GM21360 (cell line): ENCODE measurements at regions not wholly inside any gene's neighbourhood (a gene's known extent, or its start where the extent isn't known, plus 50 kb on each side); places are given as distances from the start of the nearest gene placed in this dataset.

Source experiments
- ATAC-seq: cut with Tn5 transposase; IDR thresholded peaks from one replicate; pipeline ENCODE4 v1.9.1; 2021; ENCODE audit warnings: mild to moderate bottlenecking, moderate library complexity; ENCODE audit not compliant: unreplicated experiment

DNA sequence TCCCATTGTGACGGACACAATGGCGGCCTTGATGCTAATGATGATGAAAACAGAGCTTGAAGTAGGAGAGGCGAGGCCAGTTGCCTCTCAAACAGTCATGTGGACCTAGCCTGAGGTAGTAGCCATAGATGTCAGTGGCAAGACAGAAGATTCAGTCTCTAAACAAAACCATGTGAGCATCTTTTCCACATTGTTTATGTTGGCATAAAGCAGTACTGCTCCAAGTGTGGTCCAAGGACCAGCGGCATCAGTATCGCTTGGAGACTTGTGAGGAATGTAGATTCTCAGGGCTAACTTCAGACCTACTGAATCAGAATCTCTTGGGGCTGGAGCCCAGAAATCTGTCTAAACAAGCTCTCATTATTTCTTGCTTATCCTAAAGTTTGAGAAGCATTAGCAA, 312.8 kb upstream of the JAG1 start:
- ATAC-seq = no peak

DNA sequence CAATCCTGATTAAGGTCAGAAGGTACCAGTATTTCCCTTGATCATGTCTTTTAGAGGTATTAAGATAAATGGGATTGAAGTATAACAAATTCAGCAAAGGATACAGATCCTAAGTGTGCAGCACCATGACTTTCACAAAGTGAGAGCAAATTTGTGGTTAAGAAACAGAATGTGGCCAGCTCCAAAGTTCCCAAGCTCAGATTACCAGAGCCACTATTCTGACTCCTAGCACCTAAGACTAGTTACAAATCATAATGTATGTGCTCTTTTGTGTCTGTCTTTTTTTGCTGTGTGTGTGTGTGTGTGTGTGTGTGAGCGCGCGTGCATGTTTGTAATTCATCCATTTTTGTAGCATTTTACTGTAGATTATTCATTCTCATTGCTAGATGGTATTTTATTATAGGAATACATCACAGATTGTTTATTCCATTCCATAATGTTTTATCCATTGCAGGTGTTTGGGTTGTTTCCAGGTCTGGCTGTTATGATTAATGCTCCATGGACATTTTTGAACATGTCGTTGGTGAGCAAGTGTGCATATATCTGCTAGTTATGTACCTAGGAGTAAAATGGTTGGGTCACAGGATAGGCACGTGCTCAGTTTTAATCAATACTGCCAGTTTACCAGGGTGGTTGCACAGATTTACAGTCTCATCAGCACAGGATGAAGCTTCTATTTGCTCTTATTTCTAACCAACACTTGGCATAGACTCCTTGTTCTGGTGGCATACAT, 314.0 kb upstream of the JAG1 start:
- ATAC-seq = no peak

DNA sequence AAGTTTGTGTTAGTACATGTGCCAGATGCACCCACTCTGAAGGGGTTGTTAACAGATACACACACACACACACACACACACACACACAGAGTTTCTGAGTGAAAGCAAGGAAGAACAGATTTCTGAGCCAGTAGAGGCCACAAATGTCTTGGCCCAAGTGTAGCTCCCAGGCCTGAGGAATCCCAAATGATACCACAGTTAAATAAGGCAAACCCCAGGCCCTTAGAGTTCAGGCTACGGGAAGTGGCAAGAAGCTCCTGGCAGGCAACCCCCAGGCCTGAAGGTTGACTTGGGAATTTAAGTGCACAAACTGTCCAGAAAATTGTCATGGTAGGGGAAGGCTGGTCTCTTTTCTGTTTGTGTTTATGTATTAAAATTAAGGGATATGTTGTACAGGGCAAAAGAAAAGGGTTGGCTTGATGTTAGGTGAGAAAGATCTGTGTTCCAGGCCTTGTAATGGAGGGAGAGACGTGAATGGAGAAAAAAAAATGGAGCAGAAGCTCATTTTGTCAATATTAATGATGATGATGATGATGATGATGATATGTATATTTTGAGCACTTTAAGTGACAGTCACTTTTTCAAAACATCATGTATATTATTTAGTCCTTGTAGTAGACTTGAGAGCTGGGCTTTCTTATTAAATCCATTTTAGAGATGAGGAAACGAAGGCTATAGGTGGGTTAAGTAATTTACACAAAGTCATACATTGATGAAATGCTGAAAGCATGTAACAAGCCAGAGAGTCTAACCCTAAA, 317.0 kb upstream of the JAG1 start:
- no peak for ATAC-seq

DNA sequence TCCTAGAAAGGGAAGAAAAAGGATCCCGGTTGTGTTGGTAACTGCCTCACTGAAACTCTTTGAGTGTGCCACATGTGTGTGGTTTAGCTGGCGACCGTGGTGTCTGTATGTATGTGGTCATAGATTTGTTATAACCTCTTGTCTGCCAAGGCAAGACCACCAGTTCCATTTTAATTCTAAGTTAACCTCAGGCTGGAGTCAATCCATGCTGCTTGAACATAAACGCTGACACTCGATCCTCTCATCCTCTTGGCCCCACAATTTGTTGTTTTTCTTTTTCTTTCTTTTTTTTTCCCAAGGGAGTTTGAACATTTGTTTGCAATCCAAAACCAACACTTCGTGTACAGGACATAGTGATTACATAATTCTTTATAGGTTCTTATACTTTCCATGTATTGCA, 318.9 kb upstream of the JAG1 start:
- no peak for ATAC-seq

DNA sequence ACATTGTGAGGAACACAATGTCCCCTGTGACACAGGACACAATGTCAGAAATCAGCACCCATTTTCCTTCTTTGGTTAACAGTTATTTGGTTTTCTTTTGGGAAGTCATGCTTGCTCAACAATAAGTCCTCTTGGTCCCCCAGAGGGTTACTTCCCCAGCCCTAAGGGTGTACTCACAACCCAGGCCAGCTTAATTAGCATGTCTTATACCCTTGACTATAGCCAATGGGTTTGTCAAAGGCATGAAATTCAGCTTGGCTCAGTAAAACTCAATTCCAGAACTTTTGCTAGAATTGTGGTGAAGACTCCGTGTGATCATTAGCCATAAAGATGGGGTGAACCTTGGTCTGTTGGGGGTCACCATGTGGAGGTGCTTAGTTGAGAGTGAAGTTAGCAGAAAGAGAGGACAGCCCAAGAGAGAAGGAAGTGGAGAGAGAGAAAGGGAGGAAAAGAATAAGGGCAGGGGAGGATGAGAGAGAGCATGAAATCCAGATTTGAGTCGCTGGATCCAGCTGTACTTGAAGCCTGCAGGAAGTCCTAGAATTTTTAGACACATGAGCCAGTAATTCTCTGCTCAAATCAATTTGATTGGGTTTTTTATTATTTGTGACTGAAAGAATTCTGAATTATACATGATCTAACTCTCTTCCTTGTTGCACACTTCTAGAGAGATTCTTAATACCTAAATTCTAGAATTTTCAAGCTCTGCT, 321.3 kb upstream of the JAG1 start:
- no peak for ATAC-seq

DNA sequence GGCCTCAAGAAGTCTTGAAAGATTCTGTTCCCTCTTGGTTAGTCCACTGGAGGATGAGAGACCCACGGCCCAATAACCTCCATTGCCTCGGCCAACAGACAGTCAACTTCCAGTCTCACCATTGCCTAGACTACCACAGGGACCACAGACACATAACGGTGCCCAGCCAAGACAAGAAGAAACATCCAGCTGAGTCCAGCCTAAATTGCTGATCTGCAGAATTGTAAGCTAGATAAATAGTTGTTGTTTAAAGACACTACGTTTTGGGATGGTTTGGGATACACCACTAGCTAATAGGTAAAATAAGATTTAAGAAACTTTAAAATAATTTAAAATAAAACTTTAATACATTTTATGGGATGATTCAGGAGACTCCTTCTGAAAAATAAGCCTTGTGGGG, 324.7 kb upstream of the JAG1 start:
- ATAC-seq = no peak

DNA sequence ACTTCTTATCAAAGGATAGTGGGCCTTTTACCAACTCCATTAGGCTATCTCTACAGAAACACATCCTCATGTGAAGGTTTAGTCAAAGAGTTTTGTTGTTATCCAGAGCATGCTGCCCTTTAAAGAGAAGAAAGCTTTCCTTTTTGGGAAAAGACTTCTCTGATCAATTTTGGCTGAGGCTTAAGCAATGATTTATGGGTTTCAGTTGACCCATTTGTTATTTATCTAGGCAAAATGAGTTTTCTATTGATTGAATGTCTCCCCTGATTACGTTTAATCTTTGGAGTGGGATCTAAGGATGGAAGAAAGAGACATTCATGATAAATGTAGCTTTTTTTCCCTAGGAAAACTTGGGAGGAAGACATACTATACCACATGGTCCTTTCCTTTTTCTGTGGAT, 326.6 kb upstream of the JAG1 start:
- no peak for ATAC-seq

DNA sequence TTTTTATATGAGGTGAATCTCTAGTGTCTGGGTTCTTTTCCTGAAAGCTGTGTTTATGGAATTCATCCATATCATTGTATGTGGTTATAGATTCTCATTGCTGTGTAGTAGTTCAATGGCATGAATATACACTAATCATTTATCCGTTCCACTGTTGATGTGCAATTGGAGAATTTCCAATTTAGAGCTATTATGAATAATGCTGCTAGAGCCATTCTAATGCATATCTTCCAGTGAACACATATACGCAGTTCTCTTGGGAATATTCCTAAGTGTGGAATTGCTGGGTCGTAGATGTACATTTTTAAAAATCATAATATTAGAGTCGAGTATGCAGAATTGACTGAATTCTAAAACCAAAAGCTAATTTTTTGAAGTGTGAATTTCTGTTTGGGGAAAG, 327.5 kb upstream of the JAG1 start:
- ATAC-seq = no peak

DNA sequence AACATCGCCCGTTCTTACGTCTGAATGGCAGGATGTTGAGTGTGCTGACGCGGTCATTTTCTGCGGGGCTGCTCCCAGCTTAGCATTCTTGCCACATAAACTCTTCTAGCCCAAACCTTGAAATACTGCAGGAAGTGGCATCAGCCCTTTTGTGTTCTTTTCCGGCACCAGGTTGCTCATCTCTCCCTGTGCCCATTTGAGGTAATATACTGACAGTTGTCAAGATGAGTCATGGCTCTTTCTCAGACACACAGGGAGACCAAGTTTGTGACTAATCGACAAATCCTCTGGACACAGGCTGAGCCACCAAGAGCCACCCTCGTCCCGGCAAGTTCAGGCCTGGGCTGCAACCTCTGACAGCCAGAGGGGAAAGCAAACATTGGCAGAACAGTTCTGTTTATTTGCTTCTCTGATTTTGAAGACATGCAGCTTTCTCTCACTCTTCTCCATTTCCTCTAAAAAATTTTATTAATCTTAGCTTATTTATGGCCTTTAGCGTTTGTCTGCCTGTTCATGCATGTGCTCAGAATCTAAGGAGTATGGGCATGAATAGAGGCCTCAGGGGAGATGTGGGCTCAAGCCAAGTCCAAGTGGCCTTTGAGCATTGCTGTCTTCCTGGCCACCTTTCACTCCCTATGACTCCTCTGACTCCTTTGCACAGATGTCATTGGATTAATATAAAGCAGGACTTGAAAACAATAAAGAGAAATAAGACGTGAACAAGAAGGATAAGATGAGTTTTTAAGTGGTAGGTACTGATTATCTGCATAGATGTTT, 328.2 kb upstream of the JAG1 start:
- no peak for ATAC-seq

DNA sequence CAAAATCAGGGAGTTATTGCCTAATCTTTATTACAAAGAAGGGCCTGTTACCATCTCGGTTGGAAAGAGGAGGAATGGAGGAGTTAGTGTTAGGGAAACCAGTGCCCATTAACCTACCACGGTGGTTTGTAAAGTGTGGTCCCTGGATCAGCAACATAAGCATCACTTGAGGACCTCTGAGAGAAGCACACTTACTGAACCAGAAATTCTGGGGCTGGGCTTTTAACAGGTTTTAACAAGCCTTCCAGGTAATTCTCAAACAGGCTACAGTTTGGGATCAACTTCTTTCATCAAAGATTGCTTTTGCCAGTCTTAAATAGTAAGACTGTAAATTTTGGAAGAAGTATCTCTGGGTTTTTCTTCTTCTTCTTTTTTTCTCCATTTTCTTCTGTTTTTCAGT, 329.5 kb upstream of the JAG1 start:
- no peak for ATAC-seq

DNA sequence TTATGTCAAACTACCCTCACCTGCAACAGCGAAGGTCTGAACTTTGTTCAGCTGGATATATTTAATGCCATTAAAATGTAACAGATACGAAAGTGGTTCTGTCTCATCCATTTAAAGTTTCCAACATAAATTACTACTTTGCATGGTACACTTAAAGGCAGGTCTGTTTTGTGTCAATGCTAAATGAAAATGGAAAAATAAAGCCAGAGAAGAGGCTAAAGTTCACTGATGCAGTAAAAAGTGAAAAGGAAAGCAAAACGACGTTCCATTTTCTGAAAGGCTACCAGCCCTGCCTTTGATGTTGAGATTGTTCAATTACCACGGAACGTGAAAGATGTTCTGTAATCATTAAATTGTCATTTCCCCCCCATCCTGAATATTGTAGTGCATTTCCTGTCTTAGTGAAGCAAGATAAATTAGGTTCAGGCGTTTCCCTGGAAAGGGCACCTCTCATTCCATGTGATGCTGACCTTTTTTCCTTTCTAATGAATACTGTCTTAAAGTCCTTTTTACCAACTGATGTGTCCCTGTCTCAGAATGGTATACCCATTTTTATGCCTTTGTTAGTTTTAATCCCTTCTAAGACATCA, 334.7 kb upstream of the JAG1 start:
- ATAC-seq = no peak

DNA sequence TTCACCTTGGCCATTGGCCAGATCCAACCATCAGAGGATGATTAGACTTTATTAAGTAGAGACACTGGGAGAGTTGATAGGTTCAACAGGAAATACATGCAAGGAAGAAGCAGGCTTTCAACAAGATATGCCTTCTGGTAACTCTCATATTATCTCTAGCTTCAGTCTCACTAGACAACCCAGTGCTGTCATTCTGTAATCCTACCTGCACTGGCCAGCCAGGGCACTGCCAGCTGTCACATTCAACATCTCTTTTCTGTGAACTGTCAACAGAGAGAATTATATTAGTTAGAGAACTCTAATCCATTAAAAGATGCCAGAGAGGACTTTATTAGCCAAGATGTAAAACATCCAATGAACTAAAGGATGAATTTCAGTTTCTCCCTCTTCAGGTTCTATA, 337.9 kb upstream of the JAG1 start:
- no peak for ATAC-seq

DNA sequence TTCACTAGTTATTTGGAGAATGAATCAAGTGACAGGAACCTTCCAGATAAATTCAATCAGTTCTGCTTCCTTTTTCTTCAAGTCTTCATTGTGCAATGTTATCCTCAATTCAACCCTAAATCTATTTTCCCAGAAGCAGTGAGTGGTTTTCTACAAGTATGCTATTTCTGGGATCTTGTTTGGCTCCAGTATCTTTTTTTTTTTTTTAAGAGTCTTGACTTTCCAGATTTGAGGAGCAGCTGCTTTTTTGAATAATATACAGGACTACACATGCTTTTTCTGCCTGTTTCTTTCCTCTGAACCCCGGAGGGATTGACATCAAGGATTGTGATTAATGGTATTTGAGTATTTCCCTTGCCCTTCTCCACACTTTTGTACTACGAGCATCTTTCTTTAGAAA, 339.2 kb upstream of the JAG1 start:
- no peak for ATAC-seq

DNA sequence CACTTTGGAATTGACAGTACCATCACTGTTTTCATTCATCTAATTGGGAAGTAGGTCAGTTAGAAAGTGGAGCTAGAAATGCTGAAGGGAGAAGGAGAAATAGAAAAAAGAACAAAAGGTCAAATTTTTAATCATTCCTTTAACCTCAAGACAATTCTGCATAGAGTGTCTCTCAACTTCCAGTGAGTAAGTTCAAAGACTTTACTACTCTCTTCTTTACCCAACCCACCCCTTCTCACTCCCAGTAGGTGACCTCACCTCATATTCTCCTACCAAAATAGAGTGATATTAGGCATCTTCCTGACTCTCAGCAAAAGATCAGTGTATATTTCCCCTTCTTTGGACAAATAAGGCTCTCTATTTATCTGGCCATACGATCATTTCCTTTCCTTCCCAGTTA, 340.0 kb upstream of the JAG1 start:
- no peak for ATAC-seq

DNA sequence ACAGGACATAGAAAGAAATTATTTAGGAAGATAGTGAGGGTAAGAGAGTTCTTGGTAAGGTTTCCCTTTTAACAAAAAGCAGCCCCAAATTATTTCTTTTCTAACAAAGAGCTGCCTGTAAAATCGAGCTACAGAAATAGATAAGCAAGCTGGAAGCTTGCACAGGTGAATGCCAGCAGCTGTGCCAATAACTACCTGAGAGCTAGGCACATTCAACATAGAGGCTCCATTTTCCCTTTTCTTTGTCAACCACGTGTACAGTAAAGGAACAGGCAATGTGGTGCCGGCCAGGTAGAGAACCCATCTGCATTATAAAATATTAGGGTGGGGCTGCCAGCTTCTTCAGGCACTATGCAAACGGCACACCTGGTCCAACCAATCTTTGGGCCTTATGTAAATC, 341.6 kb upstream of the JAG1 start:
- ATAC-seq = no peak

DNA sequence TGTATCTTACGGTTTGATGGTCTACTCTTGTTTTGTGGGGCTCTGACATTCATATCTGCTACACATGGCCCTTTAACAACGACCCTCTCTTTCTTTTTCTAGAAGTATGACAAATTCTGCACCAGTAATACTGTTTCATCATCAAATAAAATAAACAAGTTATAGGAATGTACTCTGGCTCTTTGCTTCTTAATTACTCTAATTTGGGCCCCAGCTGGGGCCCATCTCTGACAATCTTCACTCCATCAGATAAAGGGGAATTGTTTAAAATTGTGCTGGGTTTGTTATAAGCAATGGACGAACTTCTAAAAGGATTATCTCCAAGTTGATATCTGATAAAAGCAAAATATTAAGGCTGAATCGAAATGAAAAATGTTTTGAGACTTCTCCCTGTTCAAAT, 343.6 kb upstream of the JAG1 start:
- ATAC-seq = no peak

DNA sequence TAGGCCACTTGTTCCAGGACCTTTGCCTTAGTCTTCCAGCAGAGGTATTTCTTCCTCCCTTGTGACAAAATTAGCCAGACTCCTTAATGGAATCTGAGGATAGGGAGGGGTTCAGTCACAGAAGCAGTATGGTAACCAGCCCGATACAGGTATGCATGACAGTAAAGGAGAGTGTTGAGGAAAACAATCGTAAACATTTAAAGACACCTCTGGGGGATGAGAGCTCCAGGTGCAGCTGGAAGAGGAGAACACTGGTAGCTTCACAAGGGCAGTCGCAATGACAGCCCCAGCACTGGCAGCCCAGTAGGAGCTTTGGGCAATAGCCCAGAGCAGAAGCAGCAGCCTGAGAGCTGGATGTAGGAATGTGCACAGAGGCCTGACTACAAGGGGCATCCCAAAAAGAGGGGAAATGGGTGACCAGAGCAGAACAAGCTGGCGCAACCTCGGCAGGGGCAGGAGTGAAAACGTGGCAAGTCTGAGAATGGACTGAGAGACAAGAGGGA, 344.9 kb upstream of the JAG1 start:
- ATAC-seq = no peak

DNA sequence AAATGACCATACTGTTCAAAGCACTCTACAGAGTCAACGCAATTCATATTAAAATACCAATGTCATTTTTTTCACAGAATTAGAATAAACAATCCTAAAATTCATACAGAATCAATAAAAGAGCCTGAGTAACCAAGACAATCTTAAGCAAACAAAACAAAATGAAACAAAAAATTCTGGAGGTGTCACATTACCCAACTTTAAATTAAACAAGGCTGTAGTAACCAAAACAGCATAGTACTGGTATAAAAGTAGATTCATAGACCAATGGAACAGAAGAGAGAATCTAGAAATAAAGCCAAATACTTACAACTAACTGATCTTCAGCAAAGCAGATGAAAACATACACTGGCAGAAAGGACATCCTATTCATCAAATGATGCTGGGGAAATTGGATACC, 346.9 kb upstream of the JAG1 start:
- no peak for ATAC-seq

DNA sequence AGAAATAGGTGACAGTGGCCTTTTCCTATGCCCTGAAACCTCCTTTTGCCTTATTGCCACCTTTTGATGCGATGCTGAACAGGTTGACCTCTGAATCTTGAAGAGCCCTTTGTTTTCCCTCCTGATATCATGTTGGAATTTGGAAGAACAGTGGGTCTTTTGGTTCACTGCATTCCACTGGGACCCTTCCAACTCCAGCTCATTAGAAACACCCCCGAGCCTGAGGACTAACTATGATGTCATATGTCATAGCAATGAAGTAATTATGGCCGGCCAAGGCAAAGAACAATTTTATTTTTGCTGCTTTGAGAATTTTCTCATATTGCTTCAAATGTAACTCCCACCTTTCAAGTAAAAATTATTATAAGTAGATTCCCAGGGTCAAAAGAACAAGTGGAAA, 353.4 kb upstream of the JAG1 start:
- no peak for ATAC-seq

DNA sequence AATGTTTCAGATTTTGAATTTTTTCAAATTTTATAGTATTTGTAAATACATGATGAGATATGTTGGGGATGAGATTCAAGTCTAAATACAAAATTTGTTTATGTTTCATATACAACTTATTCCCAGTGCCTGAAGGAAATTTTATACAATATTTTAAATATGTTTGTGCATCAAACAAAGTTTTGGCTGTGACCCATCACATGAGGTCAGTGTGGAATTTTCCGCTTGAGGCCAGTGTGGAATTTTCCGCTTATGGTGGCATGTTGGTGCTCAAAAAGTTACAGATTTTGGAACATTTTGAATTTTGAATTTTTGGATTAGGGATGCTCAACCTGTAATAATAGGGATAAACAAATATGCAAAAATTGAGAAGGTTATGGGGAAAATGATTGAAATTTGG, 356.6 kb upstream of the JAG1 start:
- no peak for ATAC-seq

DNA sequence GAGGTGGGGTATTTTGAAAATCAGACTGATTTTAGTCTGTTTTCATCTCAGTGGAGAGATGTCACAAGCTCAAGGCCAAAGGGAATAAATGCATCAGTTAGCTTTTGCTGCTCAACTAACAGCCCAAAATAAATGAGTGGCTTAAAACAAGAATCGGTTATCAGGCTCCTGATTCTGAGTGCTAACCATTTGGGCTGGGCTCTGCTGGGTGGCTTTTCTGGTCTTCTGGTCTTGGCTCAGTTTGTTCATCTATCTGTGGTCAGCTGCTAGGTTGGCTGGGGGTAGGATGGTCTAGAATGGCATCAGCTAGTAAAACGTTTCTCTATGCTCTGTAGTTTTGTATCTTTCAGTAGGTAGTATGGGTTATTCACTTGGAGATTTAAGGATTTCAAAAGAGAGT, 357.5 kb upstream of the JAG1 start:
- no peak for ATAC-seq
